Ascending aorta (tissue), 2 donors: ENCODE measurements at regions not wholly inside any gene's neighbourhood (a gene's known extent, or its start where the extent isn't known, plus 50 kb on each side); places are given as distances from the start of the nearest gene placed in this dataset.
"Not testable (repeated sequence)": the region's sequence is repeated elsewhere in the genome, so short reads cannot be mapped to it uniquely, and the experiment has no call there.

Experiments used
- DNase-seq, 2 donors: peaks; one replicate each; pipeline ENCODE4 v3.0.0-alpha.2; 2019; ENCODE audit warnings: low spot score in 2 of 2
- H3K27ac ChIP-seq, 2 donors: fragments of 200-600 bp; sonication (generic); one replicate each; pipeline ENCODE4 v1.5.1; 2016 to 2017; ENCODE audit warnings: mild to moderate bottlenecking in 1 of 2
- H3K27me3 ChIP-seq: fragments of 200-600 bp; sonication (generic); one replicate; pipeline ENCODE4 v1.5.1; 2017
- H3K36me3 ChIP-seq, 2 donors: fragments of 200-600 bp; sonication (generic); one replicate each; pipeline ENCODE4 v1.5.1; 2016
- H3K4me1 ChIP-seq, 2 donors: fragments of 200-600 bp; sonication (generic); one replicate each; pipeline ENCODE4 v1.5.1; 2016 to 2017; ENCODE audit warnings: mild to moderate bottlenecking in 1 of 2
- H3K4me3 ChIP-seq, 2 donors: fragments of 200-600 bp; sonication (generic); one replicate each; pipeline ENCODE4 v1.5.1; 2016 to 2017; ENCODE audit warnings: mild to moderate bottlenecking in 1 of 2
- H3K9me3 ChIP-seq, 2 donors: fragments of 200-600 bp; sonication (generic); one replicate each; pipeline ENCODE4 v1.5.1; 2016
- CTCF ChIP-seq, 3 experiments: fragments of 200-600 bp in 2 of 3; fragments of 450-650 bp in 1 of 3; sonication (generic) in 2 of 3; IDR thresholded peaks; one replicate each; pipeline ENCODE4 v1.5.1; 2016 to 2019; ENCODE audit warnings: antibody characterized with exemption in 3 of 3, mild to moderate bottlenecking in 1 of 3, moderate library complexity in 1 of 3
- intact Hi-C: fragments of 100-400 bp; cut with DNase I; formaldehyde crosslinking; loops from one replicate; pipeline ENCODE4 v1.15.1; 2023

GRCh38 chr2:225814554-225814953 lies 415.0 kb downstream of the NYAP2 start:
- H3K4me3 ChIP-seq: no peak overlapping the region
- intact Hi-C loops: no loop called here
- no peak for DNase-seq
- no peaks in the 10 kb centered on the region for H3K4me1 ChIP-seq
- H3K9me3 ChIP-seq: no peaks in the 10 kb centered on the region
- TF ChIP-seq CTCF (IDR thresholded peaks at IDR 0.05): no peak
- no peak overlapping the region for H3K27ac ChIP-seq
- H3K27me3 ChIP-seq: no peaks in the 10 kb centered on the region
- H3K36me3 ChIP-seq: no peaks in the 10 kb centered on the region

GRCh38 chr2:225806105-225806504 lies 406.6 kb downstream of the NYAP2 start:
- Histone ChIP-seq H3K4me1 (no peaks in the 10 kb centered on the region), H3K36me3 (no peaks in the 10 kb centered on the region), H3K4me3 (no peak overlapping the region), H3K9me3 (no peaks in the 10 kb centered on the region), H3K27ac (no peak overlapping the region), H3K27me3 (no peaks in the 10 kb centered on the region)
- DNase-seq: no peak
- TF ChIP-seq CTCF (IDR thresholded peaks at IDR 0.05): no peak
- intact Hi-C loops: no loop called here

- H3K9me3 ChIP-seq, H3K27me3 ChIP-seq, H3K4me1 ChIP-seq, intact Hi-C loops, H3K36me3 ChIP-seq, H3K4me3 ChIP-seq, H3K27ac ChIP-seq, DNase-seq: not testable (repeated sequence)
Measured at GRCh38 chr2:225802076-225802475, 402.6 kb downstream of the NYAP2 start.

- no peak overlapping the region for H3K27ac ChIP-seq
- H3K36me3 ChIP-seq: no peaks in the 10 kb centered on the region
- H3K4me3 ChIP-seq: no peak overlapping the region
- H3K27me3 ChIP-seq: no peaks in the 10 kb centered on the region
- no peaks in the 10 kb centered on the region for H3K9me3 ChIP-seq
- H3K4me1 ChIP-seq: no peaks in the 10 kb centered on the region
- intact Hi-C loops: loop anchor here (2.0 kb wide), 1 partner anchor 127 kb away; no protein-coding TSS in a partner anchor
- no peak for DNase-seq
- peak; percentile 13 to 51 (median 13) for TF ChIP-seq CTCF (IDR thresholded peaks at IDR 0.05)
Measured at GRCh38 chr2:225797394-225797793, 397.9 kb downstream of the NYAP2 start.

- no peak overlapping the region for H3K27ac ChIP-seq
- H3K4me3 ChIP-seq: no peak overlapping the region
Measured at GRCh38 chr2:225794652-225795400, 395.3 kb downstream of the NYAP2 start.

More at GRCh38 chr2:225794652-225795400, 395.3 kb downstream of the NYAP2 start:
- no peak for TF ChIP-seq CTCF (IDR thresholded peaks at IDR 0.05)
- no peaks in the 10 kb centered on the region for H3K4me1 ChIP-seq
- intact Hi-C loops: no loop called here
- no peaks in the 10 kb centered on the region for H3K9me3 ChIP-seq
- H3K27me3 ChIP-seq: no peaks in the 10 kb centered on the region
- H3K36me3 ChIP-seq: no peaks in the 10 kb centered on the region
- DNase-seq: no peak
